AG04450 (cell line): ENCODE measurements at regions not wholly inside any gene's neighbourhood (a gene's known extent, or its start where the extent isn't known, plus 50 kb on each side); places are given as distances from the start of the nearest gene placed in this dataset.

Experiments used
- CTCF ChIA-PET: fragments of 300-600, 350-600 bp; formaldehyde crosslinking; extraction: SDS; loops from one replicate; lab custom pipeline; 2022; ENCODE audit warnings: antibody characterized with exemption, inconsistent platforms; lab: Charles Lee
- POLR2A ChIA-PET: fragments of 350-600 bp; formaldehyde crosslinking; extraction: SDS; loops from one replicate; lab custom pipeline; 2021; ENCODE audit warnings: antibody characterized with exemption, inconsistent platforms; lab: Yijun Ruan, JAX
- DNase-seq: peaks from one replicate; pipeline ENCODE4 v3.0.0-alpha.2; 2011; ENCODE audit warnings: low read depth, low spot score
- H3K27ac ChIP-seq: one replicate; pipeline ENCODE4 v1.5.1; 2012; ENCODE audit warnings: low read depth, low read length, control low read depth
- H3K27me3 ChIP-seq: one replicate; pipeline ENCODE4 v1.6.0; 2012; ENCODE audit warnings: low read length; ENCODE audit not compliant: control insufficient read depth, insufficient read depth
- H3K4me3 ChIP-seq: 2 replicates; pipeline ENCODE4 v1.5.1; 2011; ENCODE audit warnings: mild to moderate bottlenecking, low read depth, low read length, control low read depth
- H3K9me3 ChIP-seq: 2 replicates; pipeline ENCODE4 v1.5.1; 2012; ENCODE audit warnings: low read length; ENCODE audit not compliant: control insufficient read depth, insufficient read depth
- TF ChIP-seq, protein P1 (sequence below): IDR thresholded peaks from 2 replicates; pipeline ENCODE4 v1.5.1; 2011; ENCODE audit warnings: low read depth, low read length, control low read depth, inconsistent platforms

DNA sequence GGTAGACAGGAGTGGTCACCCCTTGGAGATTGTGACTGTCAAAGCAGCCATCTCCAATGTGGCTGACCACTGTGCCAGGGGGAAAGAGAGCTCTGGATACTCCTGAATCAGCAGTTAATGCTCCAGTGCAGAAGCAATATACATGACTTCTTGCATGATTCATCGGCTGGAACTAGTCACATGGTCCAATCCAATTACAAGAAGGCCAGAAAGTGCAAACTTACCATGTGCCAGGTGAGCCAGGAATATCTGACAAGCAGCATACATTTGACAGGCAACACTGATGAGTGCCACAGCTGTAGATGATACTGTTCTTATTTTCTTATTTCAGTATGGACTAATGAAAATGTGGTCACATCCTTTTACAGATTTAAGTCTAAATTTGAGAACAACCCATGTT lies 440.0 kb upstream of the MPDZ start:
- DNase-seq = no peak

GRCh38 chr9:13718539-13718938 lies 439.0 kb upstream of the MPDZ start:
- H3K9me3 ChIP-seq = no peaks in the 10 kb centered on the region
- ChIA-PET CTCF (no interaction called here), POLR2A (no interaction called here)
- H3K4me3 ChIP-seq = no peak overlapping the region
- no peak for DNase-seq
- H3K27me3 ChIP-seq = no peaks in the 10 kb centered on the region
- no peak overlapping the region for H3K27ac ChIP-seq
- TF ChIP-seq, protein P1, sequence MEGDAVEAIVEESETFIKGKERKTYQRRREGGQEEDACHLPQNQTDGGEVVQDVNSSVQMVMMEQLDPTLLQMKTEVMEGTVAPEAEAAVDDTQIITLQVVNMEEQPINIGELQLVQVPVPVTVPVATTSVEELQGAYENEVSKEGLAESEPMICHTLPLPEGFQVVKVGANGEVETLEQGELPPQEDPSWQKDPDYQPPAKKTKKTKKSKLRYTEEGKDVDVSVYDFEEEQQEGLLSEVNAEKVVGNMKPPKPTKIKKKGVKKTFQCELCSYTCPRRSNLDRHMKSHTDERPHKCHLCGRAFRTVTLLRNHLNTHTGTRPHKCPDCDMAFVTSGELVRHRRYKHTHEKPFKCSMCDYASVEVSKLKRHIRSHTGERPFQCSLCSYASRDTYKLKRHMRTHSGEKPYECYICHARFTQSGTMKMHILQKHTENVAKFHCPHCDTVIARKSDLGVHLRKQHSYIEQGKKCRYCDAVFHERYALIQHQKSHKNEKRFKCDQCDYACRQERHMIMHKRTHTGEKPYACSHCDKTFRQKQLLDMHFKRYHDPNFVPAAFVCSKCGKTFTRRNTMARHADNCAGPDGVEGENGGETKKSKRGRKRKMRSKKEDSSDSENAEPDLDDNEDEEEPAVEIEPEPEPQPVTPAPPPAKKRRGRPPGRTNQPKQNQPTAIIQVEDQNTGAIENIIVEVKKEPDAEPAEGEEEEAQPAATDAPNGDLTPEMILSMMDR = no peak

More for the DNA sequence above, 440.0 kb upstream of the MPDZ start:
- TF ChIP-seq, protein P1 = no peak
- H3K4me3 ChIP-seq = no peak overlapping the region
- no peak overlapping the region for H3K27ac ChIP-seq
- ChIA-PET CTCF (no interaction called here), POLR2A (no interaction called here)
- no peaks in the 10 kb centered on the region for H3K27me3 ChIP-seq
- no peaks in the 10 kb centered on the region for H3K9me3 ChIP-seq

GRCh38 chr9:13718086-13718485 lies 438.6 kb upstream of the MPDZ start:
- no peaks in the 10 kb centered on the region for H3K27me3 ChIP-seq
- no peak overlapping the region for H3K4me3 ChIP-seq
- POLR2A ChIA-PET = interaction anchor here (0.6 kb wide), 1 partner anchor 677 kb away, joined by 5 read pairs; no protein-coding TSS in a partner anchor
- CTCF ChIA-PET = no interaction called here
- TF ChIP-seq, protein P1 = no peak
- H3K9me3 ChIP-seq = no peaks in the 10 kb centered on the region
- no peak overlapping the region for H3K27ac ChIP-seq
- no peak for DNase-seq

DNA sequence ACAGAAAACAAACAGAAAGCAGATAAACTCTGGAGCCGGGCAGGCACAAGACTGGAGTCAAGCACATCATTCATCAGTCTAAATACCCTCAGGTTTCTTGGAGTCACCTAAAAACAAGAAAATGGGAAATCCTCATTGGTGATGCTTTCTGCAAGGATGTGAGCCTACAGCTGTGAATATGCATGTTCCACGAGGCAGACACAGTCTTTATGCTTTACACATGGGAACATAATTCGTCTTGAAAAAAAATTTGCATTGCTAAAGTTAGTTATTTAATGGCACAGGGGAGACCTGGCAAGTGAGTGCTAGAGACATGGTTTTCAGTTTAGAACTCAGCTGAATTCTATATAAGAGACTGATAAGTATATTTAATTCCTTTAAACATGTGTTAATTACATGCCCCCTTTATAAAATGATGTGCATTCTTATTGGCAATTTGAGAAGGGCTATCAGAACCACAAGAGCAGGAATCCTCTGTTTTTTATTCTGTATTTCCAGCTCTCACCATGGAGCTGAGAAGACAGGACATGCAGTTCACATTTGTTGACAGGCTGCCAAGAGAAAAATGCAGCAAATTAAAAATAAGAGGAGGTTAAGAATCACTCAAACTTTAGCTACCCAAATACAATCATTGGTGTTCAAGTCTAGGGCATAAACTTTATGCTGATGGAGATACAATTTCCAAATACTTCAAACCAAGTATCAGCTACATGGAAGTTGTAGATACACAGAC lies 438.0 kb upstream of the MPDZ start:
- no peak overlapping the region for H3K4me3 ChIP-seq
- DNase-seq = no peak
- no peaks in the 10 kb centered on the region for H3K27me3 ChIP-seq
- POLR2A ChIA-PET = interaction anchor here (0.6 kb wide), 1 partner anchor 678 kb away, joined by 5 read pairs; no protein-coding TSS in a partner anchor
- CTCF ChIA-PET = no interaction called here
- TF ChIP-seq, protein P1 = no peak
- no peaks in the 10 kb centered on the region for H3K9me3 ChIP-seq
- no peak overlapping the region for H3K27ac ChIP-seq

DNA sequence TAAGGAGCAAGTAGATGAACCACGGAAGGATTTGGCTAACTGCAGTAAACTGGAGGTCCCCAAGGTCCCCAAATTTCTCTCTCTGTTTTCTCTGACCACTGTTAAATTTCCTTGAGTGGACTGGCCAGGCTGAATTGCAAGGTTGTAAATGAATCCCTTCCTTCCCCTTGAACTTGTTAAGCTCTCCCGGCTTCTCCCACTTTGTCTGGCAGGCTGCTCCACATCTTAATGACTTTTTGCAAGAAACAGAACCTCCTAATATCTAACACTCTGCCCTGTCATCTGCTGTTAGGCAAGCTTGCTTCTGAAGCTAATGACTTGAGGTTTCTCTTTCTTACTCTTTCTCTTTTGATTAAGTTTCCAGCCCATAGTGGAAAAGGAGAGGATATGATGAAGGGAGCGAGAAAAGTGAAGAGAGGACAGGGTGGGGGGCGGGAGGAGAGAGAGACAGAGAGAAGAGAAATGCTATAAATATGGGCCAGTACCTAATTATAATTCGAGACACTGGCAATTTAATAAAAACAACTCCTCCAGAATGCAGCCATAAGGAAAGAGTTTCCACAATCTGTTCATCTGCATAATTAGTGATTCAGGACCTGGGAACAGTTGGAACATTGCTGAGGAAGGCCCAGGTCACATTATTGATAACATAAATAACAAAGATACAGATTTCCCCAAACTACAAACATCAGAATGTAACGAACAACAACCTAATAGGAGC lies 437.3 kb upstream of the MPDZ start:
- ChIA-PET POLR2A (no interaction called here), CTCF (no interaction called here)
- TF ChIP-seq, protein P1 = no peak
- no peak overlapping the region for H3K27ac ChIP-seq
- H3K9me3 ChIP-seq = no peaks in the 10 kb centered on the region
- H3K4me3 ChIP-seq = no peak overlapping the region
- DNase-seq = no peak
- H3K27me3 ChIP-seq = no peaks in the 10 kb centered on the region
